CD14-positive monocyte (primary cell): ENCODE measurements at regions not wholly inside any gene's neighbourhood (a gene's known extent, or its start where the extent isn't known, plus 50 kb on each side); places are given as distances from the start of the nearest gene placed in this dataset.

Experiments
- DNase-seq, 3 donors: peaks; one replicate each; pipeline ENCODE4 v3.0.0-alpha.2; 2011 to 2022
- H2AFZ ChIP-seq: 2 replicates; pipeline ENCODE4 v1.6.0; 2012; ENCODE audit warnings: mild to moderate bottlenecking, low read depth, low read length, inconsistent platforms; ENCODE audit not compliant: insufficient read depth, poor library complexity, severe bottlenecking
- H3K27ac ChIP-seq, 2 donors: 1 replicate in 1 of 2; 2 replicates in 1 of 2; pipeline ENCODE4 v1.5.1; 2012 to 2013; ENCODE audit warnings: low read length in 2 of 2, control low read depth in 1 of 2, inconsistent platforms in 1 of 2, low read depth in 1 of 2, mild to moderate bottlenecking in 1 of 2
- H3K27me3 ChIP-seq, 2 donors: one replicate each; pipeline versions ENCODE4 v1.6.0 to v1.6.1; 2011 to 2013; ENCODE audit warnings: low read length in 2 of 2; ENCODE audit not compliant: control insufficient read depth in 2 of 2, insufficient read depth in 2 of 2
- H3K36me3 ChIP-seq, 2 donors: replicated peaks in 1 of 2; 1 replicate in 1 of 2; 2 replicates in 1 of 2; pipeline versions ENCODE4 v1.5.1 to v1.6.1; 2012 to 2013; ENCODE audit warnings: low read length in 2 of 2, control low read depth in 1 of 2, inconsistent platforms in 1 of 2, mild to moderate bottlenecking in 1 of 2; ENCODE audit not compliant: insufficient read depth in 2 of 2, control insufficient read depth in 1 of 2
- H3K4me1 ChIP-seq, 2 donors: 1 replicate in 1 of 2; 2 replicates in 1 of 2; pipeline versions ENCODE4 v1.5.1 to v1.6.1; 2012 to 2013; ENCODE audit warnings: low read length in 2 of 2, control low read depth in 1 of 2, inconsistent platforms in 1 of 2, mild to moderate bottlenecking in 1 of 2, moderate library complexity in 1 of 2; ENCODE audit not compliant: insufficient read depth in 2 of 2, control insufficient read depth in 1 of 2
- H3K4me2 ChIP-seq: replicated peaks from 2 replicates; pipeline ENCODE3; 2012; ENCODE audit warnings: low read length, moderate library complexity, mild to moderate bottlenecking; ENCODE audit not compliant: poor library complexity, severe bottlenecking; ENCODE audit errors: extremely low read depth
- H3K4me3 ChIP-seq, 3 experiments: fragments of 200-600 bp in 1 of 3; sonication (generic) in 1 of 3; replicated peaks in 1 of 3; 1 replicate in 2 of 3; 2 replicates in 1 of 3; pipeline ENCODE4 v1.5.1; 2011 to 2013; ENCODE audit warnings: low read length in 3 of 3, mild to moderate bottlenecking in 3 of 3, control low read depth in 2 of 3, low read depth in 2 of 3, inconsistent platforms in 1 of 3, moderate library complexity in 1 of 3
- H3K79me2 ChIP-seq: 2 replicates; pipeline ENCODE4 v1.6.0; 2012; ENCODE audit warnings: mild to moderate bottlenecking, control low read depth, inconsistent platforms, low read length, moderate library complexity; ENCODE audit not compliant: insufficient read depth
- H3K9ac ChIP-seq: 2 replicates; pipeline ENCODE4 v1.6.0; 2017; ENCODE audit warnings: low read length, mild to moderate bottlenecking; ENCODE audit not compliant: insufficient read depth, poor library complexity, severe bottlenecking
- H3K9me3 ChIP-seq, 2 donors: replicated peaks in 1 of 2; 1 replicate in 1 of 2; 2 replicates in 1 of 2; pipeline versions ENCODE4 v1.5.1 to v1.6.1; 2012 to 2013; ENCODE audit warnings: low read length in 2 of 2, control low read depth in 1 of 2; ENCODE audit not compliant: control insufficient read depth in 1 of 2, insufficient read depth in 1 of 2
- H4K20me1 ChIP-seq: 2 replicates; pipeline ENCODE4 v1.6.0; 2012; ENCODE audit warnings: mild to moderate bottlenecking, low read length, control low read depth, moderate library complexity; ENCODE audit not compliant: insufficient read depth
- H3K27ac Mint-ChIP-seq, 7 donors: one replicate each; pipeline ENCODE4 v1.8.0; 2020; ENCODE audit warnings: mild to moderate bottlenecking in 7 of 7, mixed read lengths in 7 of 7, moderate library complexity in 6 of 7, inconsistent platforms in 2 of 7
- H3K27me3 Mint-ChIP-seq, 3 donors: one replicate each; pipeline ENCODE4 v1.8.0; 2021 to 2022; ENCODE audit warnings: low read depth in 3 of 3, mild to moderate bottlenecking in 3 of 3, mixed read lengths in 3 of 3, moderate library complexity in 3 of 3, inconsistent platforms in 1 of 3
- H3K36me3 Mint-ChIP-seq, 2 donors: one replicate each; pipeline ENCODE4 v1.8.0; 2020; ENCODE audit warnings: mixed read lengths in 2 of 2, inconsistent platforms in 1 of 2, mild to moderate bottlenecking in 1 of 2
- H3K4me1 Mint-ChIP-seq: one replicate; pipeline ENCODE4 v1.8.0; 2020; ENCODE audit warnings: mild to moderate bottlenecking, mixed read lengths
- H3K4me3 Mint-ChIP-seq, 2 donors: one replicate each; pipeline ENCODE4 v1.8.0; 2020; ENCODE audit warnings: mild to moderate bottlenecking in 2 of 2, mixed read lengths in 2 of 2, moderate library complexity in 1 of 2
- H3K9me3 Mint-ChIP-seq, 7 donors: one replicate each; pipeline ENCODE4 v1.8.0; 2020 to 2022; ENCODE audit warnings: mixed read lengths in 7 of 7, mild to moderate bottlenecking in 6 of 7, moderate library complexity in 6 of 7, inconsistent platforms in 2 of 7
- WGBS: methylation state at CpG from one replicate; pipeline ENCODE4 v1.1.5; 2013; ENCODE audit warnings: missing lambda C conversion rate; ENCODE audit not compliant: insufficient coverage; 5-methylcytosine and 5-hydroxymethylcytosine counted together
- intact Hi-C, 2 donors: fragments of 100-400 bp; cut with micrococcal nuclease; formaldehyde crosslinking; loops; one replicate each; pipeline versions ENCODE4 v1.15.0 to v1.15.1; 2023
- TF ChIP-seq, protein P1 (sequence below): fragments of 200-600 bp; IDR thresholded peaks from one replicate; pipeline ENCODE4 v1.8.0; 2022; ENCODE audit warnings: antibody characterized with exemption, mild to moderate bottlenecking

DNA sequence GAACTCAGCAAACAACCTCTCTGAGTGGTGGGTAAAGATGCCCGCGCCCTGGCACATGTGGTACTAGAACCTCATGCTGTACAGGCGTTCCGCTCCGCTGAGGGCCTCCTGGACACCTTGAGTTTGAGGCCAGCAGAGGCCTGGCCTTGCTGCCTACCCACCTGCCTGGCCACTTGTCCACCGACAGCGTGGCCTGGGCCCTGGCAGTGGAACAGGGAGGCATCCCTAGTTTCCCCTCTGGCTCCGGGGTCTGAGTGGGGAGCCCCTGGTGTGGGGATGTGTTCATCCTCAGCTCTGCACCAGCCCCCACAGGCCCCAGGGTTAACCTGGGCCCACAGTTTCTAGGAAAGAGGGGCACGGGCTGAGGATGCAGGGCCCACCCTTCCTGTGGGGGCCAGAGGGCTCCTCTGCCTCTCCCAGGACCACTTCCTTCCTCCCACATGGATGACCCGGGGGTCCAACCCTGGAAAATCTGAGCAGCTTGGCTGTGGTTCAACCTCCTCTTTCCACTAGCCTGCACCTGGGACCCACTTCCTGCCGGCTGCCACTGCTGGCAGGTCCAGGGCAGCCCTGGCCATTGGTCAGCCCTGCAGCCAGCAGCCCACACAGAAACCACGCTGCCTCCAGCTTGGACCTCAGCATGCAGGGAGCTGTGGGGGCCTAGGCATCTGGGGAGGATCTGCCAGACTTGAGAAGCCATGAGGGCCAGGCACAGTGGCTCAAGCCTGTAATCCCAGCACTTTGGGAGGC, 53.3 kb upstream of the COL18A1 start:
- Mint-ChIP-seq H3K27me3 (peaks cover 18 to 33% (median 20%) of the 10 kb centered on the region in 3 donors), H3K27ac (no peak overlapping the region), H3K4me3 (no peak overlapping the region), H3K36me3 (no peaks in the 10 kb centered on the region), H3K4me1 (peaks cover 4% of the 10 kb centered on the region), H3K9me3 (peaks cover 0 to 4% (median 0%) of the 10 kb centered on the region in 7 donors)
- H3K9ac ChIP-seq, result no peak overlapping the region
- no peaks in the 10 kb centered on the region for H3K79me2 ChIP-seq
- H3K27ac ChIP-seq, result no peak overlapping the region
- H3K36me3 ChIP-seq, result no peaks in the 10 kb centered on the region
- WGBS, result 64% methylated on average over 10 of the region's 12 CpGs
- H3K4me2 ChIP-seq, result no peak overlapping the region
- peaks cover 0 to 6% of the 10 kb centered on the region in 2 donors for H3K27me3 ChIP-seq
- no peak overlapping the region for H2AFZ ChIP-seq
- no peak for DNase-seq
- intact Hi-C loops, result no loop called here
- H3K9me3 ChIP-seq, result no peaks in the 10 kb centered on the region
- no peaks in the 10 kb centered on the region for H4K20me1 ChIP-seq
- no peaks in the 10 kb centered on the region for H3K4me1 ChIP-seq
- no peak overlapping the region for H3K4me3 ChIP-seq
- TF ChIP-seq, protein P1, sequence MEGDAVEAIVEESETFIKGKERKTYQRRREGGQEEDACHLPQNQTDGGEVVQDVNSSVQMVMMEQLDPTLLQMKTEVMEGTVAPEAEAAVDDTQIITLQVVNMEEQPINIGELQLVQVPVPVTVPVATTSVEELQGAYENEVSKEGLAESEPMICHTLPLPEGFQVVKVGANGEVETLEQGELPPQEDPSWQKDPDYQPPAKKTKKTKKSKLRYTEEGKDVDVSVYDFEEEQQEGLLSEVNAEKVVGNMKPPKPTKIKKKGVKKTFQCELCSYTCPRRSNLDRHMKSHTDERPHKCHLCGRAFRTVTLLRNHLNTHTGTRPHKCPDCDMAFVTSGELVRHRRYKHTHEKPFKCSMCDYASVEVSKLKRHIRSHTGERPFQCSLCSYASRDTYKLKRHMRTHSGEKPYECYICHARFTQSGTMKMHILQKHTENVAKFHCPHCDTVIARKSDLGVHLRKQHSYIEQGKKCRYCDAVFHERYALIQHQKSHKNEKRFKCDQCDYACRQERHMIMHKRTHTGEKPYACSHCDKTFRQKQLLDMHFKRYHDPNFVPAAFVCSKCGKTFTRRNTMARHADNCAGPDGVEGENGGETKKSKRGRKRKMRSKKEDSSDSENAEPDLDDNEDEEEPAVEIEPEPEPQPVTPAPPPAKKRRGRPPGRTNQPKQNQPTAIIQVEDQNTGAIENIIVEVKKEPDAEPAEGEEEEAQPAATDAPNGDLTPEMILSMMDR, result no peak

DNA sequence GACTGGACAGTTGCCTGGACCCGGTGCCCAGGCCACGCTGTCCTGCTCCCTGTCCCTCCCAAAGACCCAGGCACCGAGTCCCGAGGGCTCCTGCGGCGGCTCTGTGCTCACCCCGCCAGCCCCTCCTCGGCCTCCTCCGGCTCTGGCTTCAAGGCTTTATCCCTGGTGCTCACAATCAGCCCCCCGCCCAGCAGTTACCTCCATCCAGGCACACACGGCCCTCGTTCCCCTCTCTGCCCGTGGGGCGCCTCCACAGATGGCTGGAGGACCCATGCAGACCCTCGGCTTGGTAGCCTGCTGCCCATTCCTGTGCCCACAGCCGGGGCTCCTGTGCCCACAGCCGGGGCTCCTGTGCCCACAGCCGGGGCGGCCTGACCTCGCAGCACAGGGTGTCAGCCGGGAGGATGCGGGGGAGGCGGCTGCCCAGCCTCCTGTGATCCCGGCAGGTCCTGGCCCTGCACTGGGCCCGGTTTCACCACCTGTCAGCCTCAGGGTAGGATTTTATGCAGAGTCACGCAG, 52.3 kb upstream of the COL18A1 start:
- H3K4me1 Mint-ChIP-seq, result peaks cover 4% of the 10 kb centered on the region
- H3K36me3 Mint-ChIP-seq, result no peaks in the 10 kb centered on the region
- Histone ChIP-seq H3K27me3 (peaks cover 0 to 6% of the 10 kb centered on the region in 2 donors), H3K36me3 (no peaks in the 10 kb centered on the region), H3K79me2 (no peaks in the 10 kb centered on the region), H2AFZ (no peak overlapping the region), H3K4me2 (no peak overlapping the region), H3K9ac (no peak overlapping the region), H3K9me3 (no peaks in the 10 kb centered on the region), H3K4me1 (no peaks in the 10 kb centered on the region), H3K27ac (no peak overlapping the region), H4K20me1 (no peaks in the 10 kb centered on the region), H3K4me3 (no peak overlapping the region)
- H3K27me3 Mint-ChIP-seq, result peaks cover 19 to 33% (median 24%) of the 10 kb centered on the region in 3 donors
- 95% methylated on average over 26 of the region's 26 CpGs for WGBS
- TF ChIP-seq, protein P1, result no peak
- intact Hi-C loops, result no loop called here
- peaks cover 0 to 4% (median 0%) of the 10 kb centered on the region in 7 donors for H3K9me3 Mint-ChIP-seq
- H3K27ac Mint-ChIP-seq, result no peak overlapping the region
- H3K4me3 Mint-ChIP-seq, result no peak overlapping the region
- DNase-seq, result no peak
